Panc1 (cell line): ENCODE measurements at regions not wholly inside any gene's neighbourhood (a gene's known extent, or its start where the extent isn't known, plus 50 kb on each side); places are given as distances from the start of the nearest gene placed in this dataset.

ENCODE experiments used
- ATAC-seq: fragments of 200-7000 bp; cut with Tn5 transposase; 2 replicates; pipeline ENCODE4 v1.9.1; 2020; ENCODE audit warnings: mild to moderate bottlenecking, moderate library complexity
- BruUV-seq: library from RNA; stranded (reverse); fragments of 400-500 nt; replicated peaks from 2 replicates; lab custom pipeline; 2021; lab: Mats Ljungman, UMichigan
- CTCF ChIA-PET: fragments of 300-600 bp; sonication (Branson Sonifier 250); formaldehyde crosslinking; loops from one replicate; lab custom pipeline; 2022; ENCODE audit warnings: antibody characterized with exemption; lab: Charles Lee
- POLR2A ChIA-PET: fragments of 300-600 bp; sonication (Branson Sonifier 250); formaldehyde crosslinking; loops from one replicate; lab custom pipeline; 2022; ENCODE audit warnings: antibody characterized with exemption; lab: Charles Lee
- DNase-seq: peaks from one replicate; pipeline ENCODE4 v3.0.0-alpha.2; 2010; ENCODE audit warnings: low read depth, low spot score
- H3K27ac ChIP-seq: 2 replicates; pipeline ENCODE4 v1.5.1; 2011; ENCODE audit warnings: mild to moderate bottlenecking, low read length, inconsistent platforms
- H3K27me3 ChIP-seq: fragments of 200-500 bp; sonication (Bioruptor generic); 2 replicates; pipeline ENCODE4 v1.6.0; 2014; ENCODE audit warnings: low read length, inconsistent platforms; ENCODE audit not compliant: control insufficient read depth, insufficient read depth
- H3K36me3 ChIP-seq: fragments of 200-500 bp; sonication (Bioruptor generic); 2 replicates; pipeline ENCODE4 v1.5.1; 2014; ENCODE audit warnings: inconsistent platforms, mild to moderate bottlenecking, low read length, moderate library complexity; ENCODE audit not compliant: control insufficient read depth, insufficient read depth
- H3K4me1 ChIP-seq: 2 replicates; pipeline ENCODE4 v1.5.1; 2011; ENCODE audit warnings: inconsistent platforms, mild to moderate bottlenecking, low read length, moderate library complexity; ENCODE audit not compliant: control insufficient read depth, insufficient read depth
- H3K4me3 ChIP-seq, 2 experiments: 2 replicates each; pipeline ENCODE4 v1.5.1; 2011 to 2012; ENCODE audit warnings: low read depth in 2 of 2, low read length in 2 of 2, mild to moderate bottlenecking in 2 of 2, inconsistent platforms in 1 of 2, moderate library complexity in 1 of 2
- H3K9me3 ChIP-seq: fragments of 200-500 bp; sonication (Bioruptor generic); 2 replicates; pipeline ENCODE4 v1.5.1; 2014; ENCODE audit warnings: low read depth, mild to moderate bottlenecking, inconsistent platforms, low read length, moderate library complexity; ENCODE audit not compliant: control insufficient read depth, insufficient read depth
- POLR2AphosphoS5 ChIP-seq: IDR thresholded peaks from 2 replicates; pipeline ENCODE4 v1.6.1; 2012; ENCODE audit warnings: mild to moderate bottlenecking, low read depth, low read length, moderate library complexity
- SIN3A ChIP-seq: IDR thresholded peaks from 2 replicates; pipeline ENCODE4 v1.6.1; 2012; ENCODE audit warnings: low read depth, mild to moderate bottlenecking, low read length, moderate library complexity, borderline replicate concordance; ENCODE audit not compliant: insufficient read depth
- TCF7L2 ChIP-seq: IDR thresholded peaks from 2 replicates; pipeline ENCODE4 v1.6.1; 2011; ENCODE audit warnings: mild to moderate bottlenecking, low read depth, low read length, inconsistent platforms
- in situ Hi-C: cut with HindIII; loops from 2 replicates; pipeline ENCODE4 v1.10.0; 2016; ENCODE audit warnings: low sequenced_read_pairs, low pct_unique_long_range_greater_than_20kb
- intact Hi-C: fragments of 100-400 bp; cut with micrococcal nuclease; formaldehyde crosslinking; loops from one replicate; pipeline ENCODE4 v1.10.0; 2022; ENCODE audit not compliant: unreplicated experiment
- TF ChIP-seq, protein P1 (sequence below): fragments of 450-650 bp; IDR thresholded peaks from 2 replicates; pipeline ENCODE4 v1.5.1; 2017; ENCODE audit warnings: mild to moderate bottlenecking
- TF ChIP-seq, protein P2 (sequence below), 2 experiments: IDR thresholded peaks; 2 replicates each; pipeline ENCODE4 v1.6.1; 2011 to 2012; ENCODE audit warnings: low read depth in 2 of 2, control low read depth in 1 of 2, low read length in 1 of 2, mild to moderate bottlenecking in 1 of 2, moderate library complexity in 1 of 2; ENCODE audit not compliant: insufficient read depth in 1 of 2

GRCh38 chr5:29548262-29548661, 1645.2 kb upstream of the CDH6 start:
- intact Hi-C loops: no loop called here
- no peak for DNase-seq
- no TSS peak for BruUV-seq
- TF ChIP-seq TCF7L2 (no peak), POLR2AphosphoS5 (no peak), SIN3A (no peak)
- TF ChIP-seq, protein P1, sequence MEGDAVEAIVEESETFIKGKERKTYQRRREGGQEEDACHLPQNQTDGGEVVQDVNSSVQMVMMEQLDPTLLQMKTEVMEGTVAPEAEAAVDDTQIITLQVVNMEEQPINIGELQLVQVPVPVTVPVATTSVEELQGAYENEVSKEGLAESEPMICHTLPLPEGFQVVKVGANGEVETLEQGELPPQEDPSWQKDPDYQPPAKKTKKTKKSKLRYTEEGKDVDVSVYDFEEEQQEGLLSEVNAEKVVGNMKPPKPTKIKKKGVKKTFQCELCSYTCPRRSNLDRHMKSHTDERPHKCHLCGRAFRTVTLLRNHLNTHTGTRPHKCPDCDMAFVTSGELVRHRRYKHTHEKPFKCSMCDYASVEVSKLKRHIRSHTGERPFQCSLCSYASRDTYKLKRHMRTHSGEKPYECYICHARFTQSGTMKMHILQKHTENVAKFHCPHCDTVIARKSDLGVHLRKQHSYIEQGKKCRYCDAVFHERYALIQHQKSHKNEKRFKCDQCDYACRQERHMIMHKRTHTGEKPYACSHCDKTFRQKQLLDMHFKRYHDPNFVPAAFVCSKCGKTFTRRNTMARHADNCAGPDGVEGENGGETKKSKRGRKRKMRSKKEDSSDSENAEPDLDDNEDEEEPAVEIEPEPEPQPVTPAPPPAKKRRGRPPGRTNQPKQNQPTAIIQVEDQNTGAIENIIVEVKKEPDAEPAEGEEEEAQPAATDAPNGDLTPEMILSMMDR: no peak
- TF ChIP-seq, protein P2, sequence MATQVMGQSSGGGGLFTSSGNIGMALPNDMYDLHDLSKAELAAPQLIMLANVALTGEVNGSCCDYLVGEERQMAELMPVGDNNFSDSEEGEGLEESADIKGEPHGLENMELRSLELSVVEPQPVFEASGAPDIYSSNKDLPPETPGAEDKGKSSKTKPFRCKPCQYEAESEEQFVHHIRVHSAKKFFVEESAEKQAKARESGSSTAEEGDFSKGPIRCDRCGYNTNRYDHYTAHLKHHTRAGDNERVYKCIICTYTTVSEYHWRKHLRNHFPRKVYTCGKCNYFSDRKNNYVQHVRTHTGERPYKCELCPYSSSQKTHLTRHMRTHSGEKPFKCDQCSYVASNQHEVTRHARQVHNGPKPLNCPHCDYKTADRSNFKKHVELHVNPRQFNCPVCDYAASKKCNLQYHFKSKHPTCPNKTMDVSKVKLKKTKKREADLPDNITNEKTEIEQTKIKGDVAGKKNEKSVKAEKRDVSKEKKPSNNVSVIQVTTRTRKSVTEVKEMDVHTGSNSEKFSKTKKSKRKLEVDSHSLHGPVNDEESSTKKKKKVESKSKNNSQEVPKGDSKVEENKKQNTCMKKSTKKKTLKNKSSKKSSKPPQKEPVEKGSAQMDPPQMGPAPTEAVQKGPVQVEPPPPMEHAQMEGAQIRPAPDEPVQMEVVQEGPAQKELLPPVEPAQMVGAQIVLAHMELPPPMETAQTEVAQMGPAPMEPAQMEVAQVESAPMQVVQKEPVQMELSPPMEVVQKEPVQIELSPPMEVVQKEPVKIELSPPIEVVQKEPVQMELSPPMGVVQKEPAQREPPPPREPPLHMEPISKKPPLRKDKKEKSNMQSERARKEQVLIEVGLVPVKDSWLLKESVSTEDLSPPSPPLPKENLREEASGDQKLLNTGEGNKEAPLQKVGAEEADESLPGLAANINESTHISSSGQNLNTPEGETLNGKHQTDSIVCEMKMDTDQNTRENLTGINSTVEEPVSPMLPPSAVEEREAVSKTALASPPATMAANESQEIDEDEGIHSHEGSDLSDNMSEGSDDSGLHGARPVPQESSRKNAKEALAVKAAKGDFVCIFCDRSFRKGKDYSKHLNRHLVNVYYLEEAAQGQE (IDR thresholded peaks at IDR 0.05; ENCODE audit: insufficient read depth in 1 of 2, low read depth in 2 of 2, low read length in 1 of 2): no peak
- Histone ChIP-seq H3K9me3 (no peaks in the 10 kb centered on the region), H3K27me3 (no peaks in the 10 kb centered on the region), H3K27ac (no peak overlapping the region), H3K4me1 (no peaks in the 10 kb centered on the region), H3K4me3 (no peak overlapping the region), H3K36me3 (no peaks in the 10 kb centered on the region)
- POLR2A ChIA-PET: no interaction called here
- no peak for ATAC-seq
- in situ Hi-C loops: no loop called here
- CTCF ChIA-PET: no interaction called here

GRCh38 chr5:29547236-29547865, 1646.1 kb upstream of the CDH6 start:
- BruUV-seq: no TSS peak
- Histone ChIP-seq H3K27me3 (no peaks in the 10 kb centered on the region), H3K4me1 (no peaks in the 10 kb centered on the region), H3K27ac (no peak overlapping the region), H3K4me3 (no peak overlapping the region), H3K9me3 (no peaks in the 10 kb centered on the region), H3K36me3 (no peaks in the 10 kb centered on the region)
- DNase-seq: no peak
- ChIA-PET CTCF (no interaction called here), POLR2A (no interaction called here)
- no peak for TF ChIP-seq TCF7L2
- no peak for TF ChIP-seq POLR2AphosphoS5
- TF ChIP-seq, protein P1: no peak
- TF ChIP-seq, protein P2 (IDR thresholded peaks at IDR 0.05; ENCODE audit: insufficient read depth in 1 of 2, low read depth in 2 of 2, low read length in 1 of 2): no peak
- no peak for TF ChIP-seq SIN3A
- intact Hi-C loops: no loop called here
- in situ Hi-C loops: no loop called here
- no peak for ATAC-seq
